ENCODE measurements at regions not wholly inside any gene's neighbourhood (a gene's known extent, or its start where the extent isn't known, plus 50 kb on each side); places are given as distances from the start of the nearest gene placed in this dataset.

- TF ChIP-seq, protein P1, sequence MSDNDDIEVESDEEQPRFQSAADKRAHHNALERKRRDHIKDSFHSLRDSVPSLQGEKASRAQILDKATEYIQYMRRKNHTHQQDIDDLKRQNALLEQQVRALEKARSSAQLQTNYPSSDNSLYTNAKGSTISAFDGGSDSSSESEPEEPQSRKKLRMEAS (IDR thresholded peaks at IDR 0.05), result no peak
- TF ChIP-seq, protein P2, sequence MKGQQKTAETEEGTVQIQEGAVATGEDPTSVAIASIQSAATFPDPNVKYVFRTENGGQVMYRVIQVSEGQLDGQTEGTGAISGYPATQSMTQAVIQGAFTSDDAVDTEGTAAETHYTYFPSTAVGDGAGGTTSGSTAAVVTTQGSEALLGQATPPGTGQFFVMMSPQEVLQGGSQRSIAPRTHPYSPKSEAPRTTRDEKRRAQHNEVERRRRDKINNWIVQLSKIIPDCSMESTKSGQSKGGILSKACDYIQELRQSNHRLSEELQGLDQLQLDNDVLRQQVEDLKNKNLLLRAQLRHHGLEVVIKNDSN (IDR thresholded peaks at IDR 0.05), result no peak
- TF ChIP-seq RAD21 (IDR thresholded peaks at IDR 0.05; ENCODE audit: low read depth), result no peak
- TF ChIP-seq REST (IDR thresholded peaks at IDR 0.05; ENCODE audit: low read depth), result no peak
- TF ChIP-seq FOXM1 (IDR thresholded peaks at IDR 0.05; ENCODE audit: borderline replicate concordance, low read depth), result no peak
- no peak for TF ChIP-seq CREB1 (IDR thresholded peaks at IDR 0.05; ENCODE audit: low read depth)
These were observed 1350.9 kb downstream of the ARAP2 start for GRCh38 chr4:34893382-34893781.
